ENCODE measurements at regions not wholly inside any gene's neighbourhood (a gene's known extent, or its start where the extent isn't known, plus 50 kb on each side); places are given as distances from the start of the nearest gene placed in this dataset.

- H4K5ac ChIP-seq (ENCODE audit: insufficient read length, low read depth, low read length), result no peak overlapping the region
- no peak overlapping the region for H2BK12ac ChIP-seq (ENCODE audit: low read depth, low read length)
- DNase-seq (ENCODE audit: low read depth in 1 of 2, low spot score in 2 of 2) (no peak), FAIRE-seq (no peak)
- H4K20me1 ChIP-seq (replicated peaks in 1 of 2; ENCODE audit: control insufficient read depth in 1 of 2, insufficient read depth in 2 of 2, low read length in 2 of 2), result no peaks in the 10 kb centered on the region
- no peaks in the 10 kb centered on the region for H3K36me3 ChIP-seq (ENCODE audit: control insufficient read depth in 2 of 4, insufficient read depth in 4 of 4, low read length in 3 of 4)
- H3K79me1 ChIP-seq (ENCODE audit: low read depth, low read length), result no peaks in the 10 kb centered on the region
- H3K14ac ChIP-seq (ENCODE audit: insufficient read length), result no peak overlapping the region
- no peak overlapping the region for H3K4ac ChIP-seq (replicated peaks; ENCODE audit: insufficient read length, low read depth, low read length)
- H3K79me2 ChIP-seq (ENCODE audit: control insufficient read depth in 1 of 2, insufficient read depth in 2 of 2, low read length in 2 of 2), result no peaks in the 10 kb centered on the region
- no peak overlapping the region for H4K91ac ChIP-seq (replicated peaks; ENCODE audit: insufficient read length, low read length)
- H4K8ac ChIP-seq (ENCODE audit: extremely low read depth, insufficient read depth, low read length), result no peak overlapping the region
- TF ChIP-seq JUND (IDR thresholded peaks at IDR 0.05; ENCODE audit: low read length) (0 out of 2 replicates have a peak, but pooled peaks have one; percentile 32), EP300 (IDR thresholded peaks at IDR 0.05; ENCODE audit: borderline replicate concordance in 1 of 2, low read depth in 2 of 2, low read length in 2 of 2) (no peak), TEAD4 (IDR thresholded peaks at IDR 0.05; ENCODE audit: low read depth, low read length) (peak; percentile 91), MAX (IDR thresholded peaks at IDR 0.05) (no peak)
- ChIA-PET POLR2A (ENCODE audit: partially characterized antibody) (no interaction called here), CTCF (ENCODE audit: partially characterized antibody) (interaction anchor here (0.9 to 5.0 kb wide), 3 partner anchors 12 to 1017 kb away, joined by 3 to 57 read pairs (median 8); partner anchors contain the start of gene EDN1)
- H3K9me3 ChIP-seq (ENCODE audit: insufficient read depth in 2 of 2, low read depth in 1 of 2, low read length in 1 of 2), result no peaks in the 10 kb centered on the region
- H3K27me3 ChIP-seq (replicated peaks in 1 of 4; ENCODE audit: control insufficient read depth in 3 of 4, extremely low read depth in 1 of 4, insufficient read depth in 3 of 4, low read length in 3 of 4), result no peaks in the 10 kb centered on the region
- H3K56ac ChIP-seq (replicated peaks; ENCODE audit: insufficient read length, low read depth, low read length), result no peak overlapping the region
- H3K4me1 ChIP-seq (replicated peaks in 1 of 4; ENCODE audit: control insufficient read depth in 3 of 4, insufficient read depth in 4 of 4, low read length in 3 of 4), result peaks cover 0 to 2% (median 0%) of the 10 kb centered on the region in 4 experiments; a peak in 3 of 7 replicates
- no peak overlapping the region for H2BK120ac ChIP-seq (replicated peaks; ENCODE audit: low read depth, low read length)
- no peak overlapping the region for H3K4me3 ChIP-seq (ENCODE audit: extremely low read depth in 1 of 4, insufficient read depth in 2 of 4, low read depth in 3 of 4, low read length in 4 of 4)
- no peak overlapping the region for H2BK15ac ChIP-seq (ENCODE audit: low read length)
- no peaks in the 10 kb centered on the region for H3K23me2 ChIP-seq (ENCODE audit: low read depth, low read length)
- WGBS, 2 experiments (ENCODE audit: extremely low coverage in 1 of 2, insufficient coverage in 1 of 2, insufficient read length in 1 of 2, insufficient replicate concordance in 2 of 2, low coverage in 1 of 2, low lambda C conversion rate in 2 of 2, missing lambda C conversion rate in 1 of 2), result 74% methylated on average over 4 of the region's 4 CpGs; no CpG with 5 or more reads in 1 of the 2 experiments
- no peak overlapping the region for H3K18ac ChIP-seq (ENCODE audit: extremely low read depth, low read length)
- H3K4me2 ChIP-seq (ENCODE audit: insufficient read depth in 1 of 2, low read depth in 2 of 2, low read length in 2 of 2), result no peak overlapping the region
- no peak overlapping the region for H3K23ac ChIP-seq (ENCODE audit: insufficient read length)
- no peak overlapping the region; the same call in 1 of the 2 replicates for H2BK20ac ChIP-seq (ENCODE audit: low read length)
- no peak overlapping the region for H3K27ac ChIP-seq (ENCODE audit: low read depth, low read length)
- H3K9ac ChIP-seq (replicated peaks in 1 of 4; ENCODE audit: extremely low read depth in 1 of 4, low read depth in 3 of 4, low read length in 3 of 4), result no peak overlapping the region
- no peak overlapping the region for H2BK5ac ChIP-seq (ENCODE audit: low read depth, low read length)
- H2AFZ ChIP-seq (ENCODE audit: low read length), result no peak overlapping the region
- H2AK5ac ChIP-seq (ENCODE audit: low read depth, low read length), result no peak overlapping the region
Observed at GRCh38 chr6:12592634-12593033, 123.9 kb upstream of the PHACTR1 start.

Measured in H1 (cell line).